ENCODE measurements at regions not wholly inside any gene's neighbourhood (a gene's known extent, or its start where the extent isn't known, plus 50 kb on each side); places are given as distances from the start of the nearest gene placed in this dataset.

DNA sequence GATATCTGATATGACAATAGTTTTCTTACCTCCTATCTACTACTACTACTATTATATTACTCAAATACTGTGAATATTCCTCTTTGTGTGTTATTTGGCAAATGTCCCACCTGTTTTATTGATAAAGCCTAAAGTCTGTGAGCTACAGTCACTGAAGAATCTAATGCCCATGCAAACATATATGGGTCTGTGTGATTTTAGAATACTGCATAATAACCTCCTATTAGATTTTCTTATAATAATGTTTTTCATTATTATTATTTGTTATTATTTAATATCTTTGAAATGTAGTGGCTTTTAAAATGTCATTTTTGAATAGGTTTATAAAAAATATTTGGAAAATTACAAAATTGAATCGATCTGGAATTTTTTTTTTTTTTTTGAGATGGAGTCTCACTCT is 1330.8 kb upstream of the MIR17HG start:
- Histone ChIP-seq H3K27me3 (replicated peaks; ENCODE audit: insufficient read depth, low read depth, low read length, poor library complexity) (no peaks in the 10 kb centered on the region), H3K36me3 (ENCODE audit: insufficient read depth, low read length, poor library complexity, severe bottlenecking) (no peaks in the 10 kb centered on the region), H3K9me3 (ENCODE audit: low read depth, low read length, poor library complexity, severe bottlenecking) (no peaks in the 10 kb centered on the region), H3K27ac (ENCODE audit: low read depth, low read length, poor library complexity, severe bottlenecking) (no peak overlapping the region), H3K4me1 (ENCODE audit: insufficient read depth, low read length, poor library complexity, severe bottlenecking) (no peaks in the 10 kb centered on the region), H3K4me3 (ENCODE audit: low read depth, low read length, poor library complexity, severe bottlenecking) (no peak overlapping the region)
- ChIA-PET CTCF (no interaction called here), POLR2A (ENCODE audit: low non-redundant PET) (no interaction called here)
- DNase-seq (ENCODE audit: low spot score): no peak
- BruUV-seq (replicated peaks): no TSS peak
- intact Hi-C loops (cut with micrococcal nuclease; ENCODE audit: unreplicated experiment): no loop called here
- TF ChIP-seq EZH2 (IDR thresholded peaks at IDR 0.05; ENCODE audit: borderline replicate concordance, low read depth, low read length, poor library complexity, severe bottlenecking): no peak
- no peak for TF ChIP-seq CTCF (conservative IDR thresholded peaks at IDR 0.05; ENCODE audit: low read depth, low read length)

DNA sequence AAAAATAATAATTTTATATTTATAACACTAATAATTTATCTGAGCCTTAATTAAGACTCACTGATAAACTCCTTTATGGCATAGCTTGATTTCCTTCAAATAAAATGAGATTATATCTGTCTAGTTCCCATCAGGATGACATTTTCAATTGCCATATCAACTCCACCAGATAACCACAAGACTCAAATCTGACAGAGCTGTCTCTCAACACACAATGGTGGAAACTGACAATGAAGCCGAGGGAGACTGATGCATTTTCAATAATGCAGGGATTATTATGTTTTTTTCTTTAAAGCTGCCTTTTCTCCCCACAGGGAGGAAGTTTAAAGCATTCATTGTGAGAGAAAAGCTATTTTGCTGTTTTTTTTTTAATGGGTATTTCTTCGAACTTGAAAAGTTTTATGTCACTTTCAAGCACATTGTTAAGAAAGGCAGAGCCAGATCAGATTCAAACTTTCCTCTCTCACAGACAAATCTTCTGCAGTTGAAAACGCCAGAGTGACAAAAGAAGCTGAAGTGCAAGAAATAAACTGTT is 1326.9 kb upstream of the MIR17HG start:
- TF ChIP-seq EZH2 (IDR thresholded peaks at IDR 0.05; ENCODE audit: borderline replicate concordance, low read depth, low read length, poor library complexity, severe bottlenecking) (no peak), CTCF (conservative IDR thresholded peaks at IDR 0.05; ENCODE audit: low read depth, low read length) (no peak)
- Histone ChIP-seq H3K27me3 (replicated peaks; ENCODE audit: insufficient read depth, low read depth, low read length, poor library complexity) (no peaks in the 10 kb centered on the region), H3K27ac (ENCODE audit: low read depth, low read length, poor library complexity, severe bottlenecking) (no peak overlapping the region), H3K4me3 (ENCODE audit: low read depth, low read length, poor library complexity, severe bottlenecking) (no peak overlapping the region), H3K4me1 (ENCODE audit: insufficient read depth, low read length, poor library complexity, severe bottlenecking) (no peaks in the 10 kb centered on the region), H3K36me3 (ENCODE audit: insufficient read depth, low read length, poor library complexity, severe bottlenecking) (no peaks in the 10 kb centered on the region), H3K9me3 (ENCODE audit: low read depth, low read length, poor library complexity, severe bottlenecking) (no peaks in the 10 kb centered on the region)
- intact Hi-C loops (cut with micrococcal nuclease; ENCODE audit: unreplicated experiment): no loop called here
- ChIA-PET POLR2A (ENCODE audit: low non-redundant PET) (no interaction called here), CTCF (no interaction called here)
- BruUV-seq (replicated peaks): no TSS peak
- DNase-seq (ENCODE audit: low spot score): no peak

- Histone ChIP-seq H3K4me3 (ENCODE audit: low read depth, low read length, poor library complexity, severe bottlenecking) (no peak overlapping the region), H3K36me3 (ENCODE audit: insufficient read depth, low read length, poor library complexity, severe bottlenecking) (no peaks in the 10 kb centered on the region), H3K27me3 (replicated peaks; ENCODE audit: insufficient read depth, low read depth, low read length, poor library complexity) (no peaks in the 10 kb centered on the region), H3K4me1 (ENCODE audit: insufficient read depth, low read length, poor library complexity, severe bottlenecking) (no peaks in the 10 kb centered on the region), H3K27ac (ENCODE audit: low read depth, low read length, poor library complexity, severe bottlenecking) (no peak overlapping the region), H3K9me3 (ENCODE audit: low read depth, low read length, poor library complexity, severe bottlenecking) (peaks cover 20% of the 10 kb centered on the region)
- TF ChIP-seq EZH2 (IDR thresholded peaks at IDR 0.05; ENCODE audit: borderline replicate concordance, low read depth, low read length, poor library complexity, severe bottlenecking) (no peak), CTCF (conservative IDR thresholded peaks at IDR 0.05; ENCODE audit: low read depth, low read length) (no peak)
- BruUV-seq (replicated peaks): no TSS peak
- ChIA-PET POLR2A (ENCODE audit: low non-redundant PET) (no interaction called here), CTCF (no interaction called here)
- no peak for DNase-seq (ENCODE audit: low spot score)
- intact Hi-C loops (cut with micrococcal nuclease; ENCODE audit: unreplicated experiment): no loop called here
These were observed 1320.1 kb upstream of the MIR17HG start for GRCh38 chr13:90027409-90027808.

Data from A673 (cell line).